Endothelial cell of umbilical vein (primary cell): ENCODE measurements at regions not wholly inside any gene's neighbourhood (a gene's known extent, or its start where the extent isn't known, plus 50 kb on each side); places are given as distances from the start of the nearest gene placed in this dataset.

Experiments
- BruUV-seq: library from RNA; stranded (reverse); fragments of 400-500 nt; replicated peaks from 2 replicates; lab custom pipeline; 2021; lab: Mats Ljungman, UMichigan
- CTCF ChIA-PET: fragments of 300-600, 350-600 bp; sonication (Branson Sonifier 250); formaldehyde crosslinking; loops from one replicate; lab custom pipeline; 2021; ENCODE audit warnings: antibody characterized with exemption, inconsistent platforms; lab: Charles Lee
- POLR2A ChIA-PET: fragments of 300-600, 350-600 bp; sonication (Branson Sonifier 250); formaldehyde crosslinking; loops from one replicate; lab custom pipeline; 2021; ENCODE audit warnings: antibody characterized with exemption, inconsistent platforms; lab: Charles Lee
- DNase-seq: peaks from one replicate; pipeline ENCODE4 v3.0.0-alpha.2; 2011; ENCODE audit warnings: low read depth, low spot score
- FAIRE-seq: peaks from 2 replicates; lab custom pipeline; 2011; peaks lifted over from hg19 to GRCh38; lab: Jason Lieb, UNC
- H2AFZ ChIP-seq: 2 replicates; pipeline ENCODE4 v1.6.0; 2012; ENCODE audit warnings: low read depth, low read length, control low read depth, inconsistent platforms
- H3K27ac ChIP-seq: 2 replicates; pipeline ENCODE4 v1.5.1; 2011; ENCODE audit warnings: low read depth, mild to moderate bottlenecking, control low read depth, low read length, moderate library complexity; ENCODE audit not compliant: insufficient read depth
- H3K27me3 ChIP-seq, 2 experiments: 2 replicates each; pipeline versions ENCODE4 v1.6.0 to v1.6.1; 2011; ENCODE audit warnings: low read length in 2 of 2, mixed read lengths in 1 of 2; ENCODE audit not compliant: control insufficient read depth in 2 of 2, insufficient read depth in 2 of 2
- H3K36me3 ChIP-seq, 2 experiments: 2 replicates in 1 of 2; 3 replicates in 1 of 2; pipeline ENCODE4 v1.5.1; 2011; ENCODE audit warnings: low read length in 2 of 2, mild to moderate bottlenecking in 1 of 2, moderate library complexity in 1 of 2; ENCODE audit not compliant: control insufficient read depth in 2 of 2, insufficient read depth in 2 of 2; ENCODE audit errors: extremely low read depth in 1 of 2
- H3K4me1 ChIP-seq: 3 replicates; pipeline ENCODE4 v1.5.1; 2011; ENCODE audit warnings: mild to moderate bottlenecking, low read length; ENCODE audit not compliant: control insufficient read depth, insufficient read depth; ENCODE audit errors: extremely low read depth
- H3K4me2 ChIP-seq: 2 replicates; pipeline ENCODE4 v1.6.1; 2011; ENCODE audit warnings: low read length, control low read depth, mixed read lengths; ENCODE audit not compliant: insufficient read depth
- H3K4me3 ChIP-seq, 3 experiments: fragments of 200-600 bp in 1 of 3; sonication (generic), shearing (Covaris generic) in 1 of 3; replicated peaks in 1 of 3; 2 replicates each; pipeline ENCODE4 v1.5.1; 2011 to 2016; ENCODE audit warnings: control low read depth in 3 of 3, low read length in 3 of 3, mild to moderate bottlenecking in 2 of 3, inconsistent platforms in 1 of 3, low read depth in 1 of 3, moderate library complexity in 1 of 3; ENCODE audit not compliant: insufficient read depth in 1 of 3
- H3K79me2 ChIP-seq: 2 replicates; pipeline ENCODE4 v1.6.0; 2012; ENCODE audit warnings: low read length, inconsistent platforms; ENCODE audit not compliant: control insufficient read depth, insufficient read depth
- H3K9ac ChIP-seq: replicated peaks from 2 replicates; pipeline ENCODE3; 2011; ENCODE audit warnings: low read length, control low read depth; ENCODE audit not compliant: insufficient read depth; ENCODE audit errors: extremely low read depth
- H3K9me1 ChIP-seq: replicated peaks from 3 replicates; pipeline ENCODE4 v1.6.0; 2011; ENCODE audit warnings: mild to moderate bottlenecking, low read length; ENCODE audit not compliant: control insufficient read depth, insufficient read depth; ENCODE audit errors: extremely low read depth
- H3K9me3 ChIP-seq: replicated peaks from 2 replicates; pipeline ENCODE4 v1.5.1; 2012; ENCODE audit warnings: low read length, inconsistent platforms; ENCODE audit not compliant: control insufficient read depth, insufficient read depth
- H4K20me1 ChIP-seq: replicated peaks from 2 replicates; pipeline ENCODE3; 2011; ENCODE audit warnings: mild to moderate bottlenecking, low read length; ENCODE audit not compliant: control insufficient read depth, insufficient read depth; ENCODE audit errors: extremely low read depth
- CTCF ChIP-seq, 2 donors: IDR thresholded peaks; 1 replicate in 1 of 2; 2 replicates in 1 of 2; pipeline ENCODE4 v1.5.1; 2011; ENCODE audit warnings: low read length in 2 of 2, mild to moderate bottlenecking in 2 of 2, moderate library complexity in 2 of 2, control low read depth in 1 of 2, inconsistent platforms in 1 of 2, low read depth in 1 of 2; ENCODE audit not compliant: insufficient read depth in 1 of 2; ENCODE audit errors: extremely low read depth in 1 of 2
- EZH2 ChIP-seq: IDR thresholded peaks from 2 replicates; pipeline ENCODE4 v1.6.1; 2012; ENCODE audit warnings: borderline replicate concordance, low read depth, mild to moderate bottlenecking, moderate library complexity, low read length, inconsistent platforms; ENCODE audit not compliant: severe bottlenecking
- FOS ChIP-seq: IDR thresholded peaks from 2 replicates; pipeline ENCODE4 v1.6.1; 2011; ENCODE audit warnings: mild to moderate bottlenecking, low read length, moderate library complexity, borderline replicate concordance; ENCODE audit not compliant: insufficient read depth
- GATA2 ChIP-seq: IDR thresholded peaks from 2 replicates; pipeline ENCODE4 v1.7.0; 2011; ENCODE audit warnings: low read depth, mild to moderate bottlenecking, moderate library complexity, mixed read lengths, low read length; ENCODE audit not compliant: insufficient read length, insufficient read depth
- JUN ChIP-seq: IDR thresholded peaks from 2 replicates; pipeline ENCODE4 v1.6.1; 2011; ENCODE audit warnings: borderline replicate concordance, low read depth; ENCODE audit not compliant: insufficient read length, insufficient read depth
- MAX ChIP-seq: IDR thresholded peaks from 2 replicates; pipeline ENCODE4 v1.6.1; 2011; ENCODE audit not compliant: insufficient read depth, insufficient read length
- MYC ChIP-seq: IDR thresholded peaks from one replicate; pipeline ENCODE4 v1.6.1; 2011; ENCODE audit warnings: mild to moderate bottlenecking, low read depth, low read length
- POLR2A ChIP-seq: IDR thresholded peaks from 2 replicates; pipeline ENCODE4 v1.6.1; 2012; ENCODE audit warnings: low read depth, mild to moderate bottlenecking, control low read depth, low read length
- POLR2AphosphoS5 ChIP-seq: IDR thresholded peaks from 2 replicates; pipeline ENCODE4 v1.6.1; 2012; ENCODE audit warnings: low read depth, mild to moderate bottlenecking, control low read depth, low read length, moderate library complexity; ENCODE audit not compliant: insufficient read depth
- dilution Hi-C: fragments of 300-500 bp; cut with MboI; formaldehyde crosslinking; loops from one replicate; pipeline ENCODE4 v1.15.0; 2019; ENCODE audit warnings: low sequenced_read_pairs; ENCODE audit not compliant: extremely low pct_ligation_motif_present
- intact Hi-C: fragments of 100-400 bp; cut with micrococcal nuclease; formaldehyde crosslinking; loops from one replicate; pipeline ENCODE4 v1.10.0; 2022

GRCh38 chr1:30371888-30372791 lies 351.2 kb downstream of the MATN1 start:
- H4K20me1 ChIP-seq, result no peaks in the 10 kb centered on the region
- no peak overlapping the region for H3K4me3 ChIP-seq
- H3K9me3 ChIP-seq, result no peaks in the 10 kb centered on the region
- no peak for DNase-seq
- dilution Hi-C loops (no loop called here), intact Hi-C loops (no loop called here)
- no peaks in the 10 kb centered on the region for H3K79me2 ChIP-seq
- no peaks in the 10 kb centered on the region for H3K4me1 ChIP-seq
- no peak overlapping the region for H3K27ac ChIP-seq
- BruUV-seq, result no TSS peak
- ChIA-PET CTCF (interaction anchor here (0.9 kb wide), 1 partner anchor 8 kb away, joined by 3 read pairs; no protein-coding TSS in a partner anchor), POLR2A (no interaction called here)
- H3K27me3 ChIP-seq, result no peaks in the 10 kb centered on the region
- H3K4me2 ChIP-seq, result no peak overlapping the region
- FAIRE-seq, result no peak
- TF ChIP-seq EZH2, result no peak
- TF ChIP-seq FOS, result no peak
- TF ChIP-seq POLR2AphosphoS5, result no peak
- no peak for TF ChIP-seq POLR2A
- no peak for TF ChIP-seq MAX
- no peak for TF ChIP-seq CTCF (IDR thresholded peaks at IDR 0.05; ENCODE audit: extremely low read depth in 1 of 2, insufficient read depth in 1 of 2, low read depth in 1 of 2, low read length in 2 of 2)
- TF ChIP-seq JUN, result no peak
- TF ChIP-seq MYC, result no peak
- TF ChIP-seq GATA2, result no peak
- H2AFZ ChIP-seq, result no peak overlapping the region
- no peaks in the 10 kb centered on the region for H3K9me1 ChIP-seq
- H3K9ac ChIP-seq, result no peak overlapping the region
- no peaks in the 10 kb centered on the region for H3K36me3 ChIP-seq
